Ectodermal cell (in vitro differentiated cells): ENCODE measurements at regions not wholly inside any gene's neighbourhood (a gene's known extent, or its start where the extent isn't known, plus 50 kb on each side); places are given as distances from the start of the nearest gene placed in this dataset.
"Not testable (repeated sequence)": the region's sequence is repeated elsewhere in the genome, so short reads cannot be mapped to it uniquely, and the experiment has no call there.

Source experiments
- H3K27ac ChIP-seq: 2 replicates; pipeline ENCODE4 v1.7.0; 2013; ENCODE audit warnings: mild to moderate bottlenecking, low read depth, low read length; ENCODE audit not compliant: insufficient read depth, poor library complexity, severe bottlenecking
- H3K27me3 ChIP-seq: 2 replicates; pipeline ENCODE4 v1.7.0; 2013; ENCODE audit warnings: mild to moderate bottlenecking, low read length; ENCODE audit not compliant: insufficient read depth, control insufficient read depth, poor library complexity, severe bottlenecking
- H3K36me3 ChIP-seq: one replicate; pipeline ENCODE4 v1.7.0; 2013; ENCODE audit warnings: low read length; ENCODE audit not compliant: control insufficient read depth, insufficient read depth
- H3K4me1 ChIP-seq: one replicate; pipeline ENCODE4 v1.7.0; 2013; ENCODE audit warnings: low read length; ENCODE audit not compliant: control insufficient read depth, insufficient read depth
- H3K4me3 ChIP-seq: 2 replicates; pipeline ENCODE4 v1.7.0; 2013; ENCODE audit warnings: low read depth, low read length, control low read depth; ENCODE audit not compliant: insufficient read depth
- H3K9me3 ChIP-seq: 2 replicates; pipeline ENCODE4 v1.7.0; 2013; ENCODE audit warnings: mild to moderate bottlenecking, low read length, moderate library complexity; ENCODE audit not compliant: control insufficient read depth
- WGBS, 2 experiments: methylation state at CpG; one replicate each; pipeline ENCODE4 v1.1.7; 2013; ENCODE audit warnings: missing lambda C conversion rate in 2 of 2; 5-methylcytosine and 5-hydroxymethylcytosine counted together

DNA sequence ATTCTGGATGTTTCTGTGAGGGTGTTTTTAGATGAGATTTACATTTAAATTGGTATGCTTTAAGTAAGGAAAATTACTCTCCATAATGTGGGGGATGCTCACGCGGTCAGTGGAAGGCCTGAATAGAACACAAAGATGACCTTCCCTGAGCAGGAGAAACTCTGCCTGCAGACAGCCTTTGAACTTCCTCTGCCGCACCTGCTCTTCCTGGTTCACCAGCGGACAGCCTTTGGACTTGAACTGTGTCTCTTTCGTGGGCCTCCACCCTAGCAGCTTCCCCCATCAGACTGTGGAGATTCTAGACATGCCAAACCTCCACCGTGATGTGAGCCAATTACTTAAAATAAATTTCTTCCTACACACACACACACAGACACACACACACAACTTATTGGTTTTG, 210.7 kb downstream of the EFCAB11 start:
- Histone ChIP-seq H3K27me3 (no peaks in the 10 kb centered on the region), H3K4me3 (no peak overlapping the region), H3K4me1 (no peaks in the 10 kb centered on the region), H3K9me3 (peaks cover 5% of the 10 kb centered on the region), H3K36me3 (peaks cover 3% of the 10 kb centered on the region), H3K27ac (no peak overlapping the region)
- 86 to 90% methylated on average over 6 of the region's 6 CpGs for WGBS, 2 experiments

- WGBS, 2 experiments, result 88 to 96% methylated on average over 1 to 3 of the region's 3 CpGs
- Histone ChIP-seq H3K9me3 (peaks cover 5% of the 10 kb centered on the region), H3K4me1 (no peaks in the 10 kb centered on the region), H3K27ac (no peak overlapping the region), H3K4me3 (no peak overlapping the region), H3K27me3 (no peaks in the 10 kb centered on the region), H3K36me3 (peaks cover 3% of the 10 kb centered on the region)
Measured at GRCh38 chr14:89740241-89740640, 214.3 kb downstream of the EFCAB11 start.

DNA sequence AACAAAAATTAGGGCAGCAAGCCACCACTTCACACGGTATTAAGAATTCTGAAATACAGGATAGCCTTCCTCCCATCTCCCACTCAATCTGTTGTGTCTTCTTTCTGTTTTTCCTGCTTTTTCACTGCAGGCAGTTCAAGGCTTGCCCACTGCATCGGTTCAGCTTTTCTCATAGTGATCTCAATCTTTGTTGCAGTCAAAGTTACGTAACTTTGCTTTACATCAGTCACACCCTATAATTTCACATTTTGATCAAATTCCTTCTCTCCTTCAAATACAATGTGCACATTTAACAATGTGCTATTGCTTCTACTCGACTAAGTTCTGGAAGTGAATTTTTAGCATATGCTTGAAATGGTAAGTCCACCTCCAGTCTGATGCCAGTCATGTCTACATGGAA, 217.6 kb downstream of the EFCAB11 start:
- H3K36me3 ChIP-seq, result no peaks in the 10 kb centered on the region
- H3K9me3 ChIP-seq, result peaks cover 4% of the 10 kb centered on the region
- H3K4me1 ChIP-seq, result no peaks in the 10 kb centered on the region
- no peak overlapping the region for H3K4me3 ChIP-seq
- WGBS, 2 experiments, result 84 to 97% methylated on average over 4 of the region's 4 CpGs
- no peak overlapping the region for H3K27ac ChIP-seq
- H3K27me3 ChIP-seq, result no peaks in the 10 kb centered on the region

- H3K36me3 ChIP-seq, result no peaks in the 10 kb centered on the region
- H3K9me3 ChIP-seq, result no peaks in the 10 kb centered on the region
- H3K27me3 ChIP-seq, result no peaks in the 10 kb centered on the region
- WGBS, 2 experiments, result 90 to 99% methylated on average over 5 to 6 of the region's 6 CpGs
- H3K4me1 ChIP-seq, result no peaks in the 10 kb centered on the region
- H3K4me3 ChIP-seq, result no peak overlapping the region
- no peak overlapping the region for H3K27ac ChIP-seq
Measured at GRCh38 chr14:89731396-89731933, 223.1 kb downstream of the EFCAB11 start.

- Histone ChIP-seq H3K4me3 (no peak overlapping the region), H3K27ac (no peak overlapping the region), H3K9me3 (no peaks in the 10 kb centered on the region), H3K36me3 (no peaks in the 10 kb centered on the region), H3K27me3 (no peaks in the 10 kb centered on the region), H3K4me1 (no peaks in the 10 kb centered on the region)
- 95% methylated on average over 5 of the region's 5 CpGs for WGBS, 2 experiments
Measured at GRCh38 chr14:89730687-89731086, 223.8 kb downstream of the EFCAB11 start.

DNA sequence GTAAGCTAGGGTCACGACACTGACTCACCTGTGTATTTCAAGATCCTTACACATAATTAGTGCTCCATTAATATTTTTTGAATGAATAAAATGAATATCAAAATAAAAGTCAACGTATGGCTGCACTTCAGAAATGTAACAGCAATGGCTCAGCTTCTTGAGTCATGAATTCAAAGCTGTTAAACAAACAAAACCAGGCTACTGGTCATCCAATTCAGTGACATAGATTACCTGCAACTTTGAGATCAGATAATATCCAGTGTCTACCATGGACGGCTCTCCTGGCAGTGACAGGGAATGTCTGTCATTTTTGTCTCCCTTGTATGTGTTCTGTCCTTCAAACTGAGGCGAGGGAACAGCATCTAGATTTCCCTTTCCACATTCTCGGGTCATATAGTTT, 225.6 kb downstream of the EFCAB11 start:
- Histone ChIP-seq H3K27me3 (no peaks in the 10 kb centered on the region), H3K4me1 (no peaks in the 10 kb centered on the region), H3K27ac (no peak overlapping the region), H3K4me3 (no peak overlapping the region), H3K9me3 (no peaks in the 10 kb centered on the region), H3K36me3 (no peaks in the 10 kb centered on the region)
- 92 to 95% methylated on average over 4 of the region's 5 CpGs for WGBS, 2 experiments

DNA sequence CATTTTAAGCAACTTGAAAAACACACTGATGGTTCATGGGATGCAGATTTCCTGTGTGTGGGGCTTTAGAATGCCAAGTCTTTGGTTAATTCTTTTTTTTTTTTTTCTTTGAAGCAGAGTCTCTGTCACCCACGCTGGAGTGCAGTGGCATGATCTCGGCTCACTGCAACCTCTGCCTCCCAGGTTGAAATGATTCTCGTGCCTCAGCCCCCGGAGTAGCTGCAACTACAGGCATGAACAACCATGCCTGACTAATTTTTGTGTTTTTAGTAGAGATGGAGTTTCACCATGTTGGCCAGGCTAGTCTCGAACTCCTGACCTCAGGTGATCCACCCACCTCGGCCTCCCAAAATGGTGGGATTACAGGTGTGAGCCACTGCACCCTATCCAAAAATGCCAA, 228.3 kb downstream of the EFCAB11 start:
- H3K9me3 ChIP-seq, H3K4me1 ChIP-seq, H3K27ac ChIP-seq, H3K36me3 ChIP-seq, H3K27me3 ChIP-seq, H3K4me3 ChIP-seq: not testable (repeated sequence)
- 78 to 80% methylated on average over 6 of the region's 6 CpGs for WGBS, 2 experiments

DNA sequence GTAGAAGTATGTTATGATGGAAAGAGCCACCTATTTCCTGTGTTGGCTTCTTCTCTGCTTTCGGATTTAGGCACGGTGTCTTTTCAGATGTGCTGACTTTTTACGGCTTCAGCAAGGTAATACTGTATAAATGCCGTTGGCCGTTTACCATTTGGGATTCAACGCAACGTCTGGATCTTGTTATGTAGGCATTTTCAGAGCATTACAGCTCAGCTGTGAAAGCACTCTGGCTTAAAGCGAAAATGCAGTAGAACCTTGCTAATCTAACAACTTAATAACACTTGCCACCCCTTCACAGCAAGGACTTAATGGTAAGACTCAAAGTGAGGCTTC, 229.9 kb downstream of the EFCAB11 start:
- Histone ChIP-seq H3K27ac (no peak overlapping the region), H3K27me3 (no peaks in the 10 kb centered on the region), H3K9me3 (no peaks in the 10 kb centered on the region), H3K36me3 (no peaks in the 10 kb centered on the region), H3K4me3 (no peak overlapping the region), H3K4me1 (peaks cover 7% of the 10 kb centered on the region)
- 94% methylated on average over 8 of the region's 8 CpGs for WGBS, 2 experiments

DNA sequence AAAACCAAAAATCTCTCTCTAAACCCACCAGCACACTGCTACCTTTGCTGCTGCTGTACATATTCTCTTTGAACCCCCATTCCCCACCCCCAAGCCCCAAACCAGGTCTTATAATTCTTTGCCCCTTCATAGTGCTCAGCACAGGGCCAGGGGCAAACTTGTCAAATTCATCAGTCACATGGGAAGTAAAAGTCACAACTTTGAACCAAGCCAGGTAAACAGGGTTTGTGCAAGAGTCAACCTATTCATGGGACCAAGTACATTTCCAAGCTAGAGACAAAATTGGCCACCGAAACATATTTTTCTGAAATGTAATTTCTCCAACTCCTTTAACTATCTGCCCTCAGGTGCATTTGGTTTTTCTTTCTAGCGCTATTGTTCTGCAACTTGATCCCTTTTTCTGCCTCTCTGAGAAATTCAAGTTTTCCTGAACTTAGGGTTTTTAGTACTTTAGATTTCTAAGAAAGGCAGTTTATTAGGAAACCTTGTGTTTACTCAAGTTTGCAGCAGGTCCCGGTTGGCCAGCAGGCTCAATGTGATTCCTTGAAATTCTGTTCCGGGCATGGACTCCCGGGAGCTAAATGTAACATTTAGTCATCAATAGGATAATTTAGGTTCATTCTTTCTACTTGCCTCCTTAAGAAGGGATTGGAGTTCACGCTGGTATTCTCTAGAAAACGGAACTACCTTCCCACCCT, 230.5 kb downstream of the EFCAB11 start:
- no peak overlapping the region for H3K4me3 ChIP-seq
- H3K36me3 ChIP-seq, result no peaks in the 10 kb centered on the region
- peaks cover 7% of the 10 kb centered on the region for H3K4me1 ChIP-seq
- H3K27me3 ChIP-seq, result no peaks in the 10 kb centered on the region
- H3K27ac ChIP-seq, result no peak overlapping the region
- WGBS, 2 experiments, result 76 to 79% methylated on average over 7 of the region's 7 CpGs
- H3K9me3 ChIP-seq, result no peaks in the 10 kb centered on the region

DNA sequence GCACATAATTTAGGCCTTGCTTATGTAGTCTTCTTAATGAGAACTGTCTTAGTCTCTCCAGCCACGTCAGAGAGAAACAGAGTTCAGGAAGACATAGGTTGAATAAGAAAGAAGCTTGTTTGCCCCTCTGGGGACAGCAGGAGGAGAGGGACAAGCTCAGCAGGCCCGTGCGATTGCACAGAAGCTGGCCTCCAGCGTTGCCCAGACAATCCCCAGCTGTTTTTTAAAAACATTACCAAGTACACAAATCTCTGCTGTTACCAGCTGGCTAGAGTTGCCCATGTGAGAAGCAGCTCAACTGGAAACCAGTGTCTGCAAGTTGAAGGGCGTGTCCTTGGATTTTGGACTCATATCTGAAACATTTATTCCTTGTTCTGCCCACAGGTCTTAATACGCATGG, 232.6 kb downstream of the EFCAB11 start:
- no peak overlapping the region for H3K4me3 ChIP-seq
- H3K4me1 ChIP-seq, result peaks cover 7% of the 10 kb centered on the region
- H3K36me3 ChIP-seq, result no peaks in the 10 kb centered on the region
- no peaks in the 10 kb centered on the region for H3K27me3 ChIP-seq
- 82 to 83% methylated on average over 6 of the region's 6 CpGs for WGBS, 2 experiments
- H3K9me3 ChIP-seq, result no peaks in the 10 kb centered on the region
- no peak overlapping the region for H3K27ac ChIP-seq
